ENCODE measurements at regions not wholly inside any gene's neighbourhood (a gene's known extent, or its start where the extent isn't known, plus 50 kb on each side); places are given as distances from the start of the nearest gene placed in this dataset.

- TF ChIP-seq, protein P1, sequence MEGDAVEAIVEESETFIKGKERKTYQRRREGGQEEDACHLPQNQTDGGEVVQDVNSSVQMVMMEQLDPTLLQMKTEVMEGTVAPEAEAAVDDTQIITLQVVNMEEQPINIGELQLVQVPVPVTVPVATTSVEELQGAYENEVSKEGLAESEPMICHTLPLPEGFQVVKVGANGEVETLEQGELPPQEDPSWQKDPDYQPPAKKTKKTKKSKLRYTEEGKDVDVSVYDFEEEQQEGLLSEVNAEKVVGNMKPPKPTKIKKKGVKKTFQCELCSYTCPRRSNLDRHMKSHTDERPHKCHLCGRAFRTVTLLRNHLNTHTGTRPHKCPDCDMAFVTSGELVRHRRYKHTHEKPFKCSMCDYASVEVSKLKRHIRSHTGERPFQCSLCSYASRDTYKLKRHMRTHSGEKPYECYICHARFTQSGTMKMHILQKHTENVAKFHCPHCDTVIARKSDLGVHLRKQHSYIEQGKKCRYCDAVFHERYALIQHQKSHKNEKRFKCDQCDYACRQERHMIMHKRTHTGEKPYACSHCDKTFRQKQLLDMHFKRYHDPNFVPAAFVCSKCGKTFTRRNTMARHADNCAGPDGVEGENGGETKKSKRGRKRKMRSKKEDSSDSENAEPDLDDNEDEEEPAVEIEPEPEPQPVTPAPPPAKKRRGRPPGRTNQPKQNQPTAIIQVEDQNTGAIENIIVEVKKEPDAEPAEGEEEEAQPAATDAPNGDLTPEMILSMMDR (conservative IDR thresholded peaks at IDR 0.05 in 1 of 2, IDR thresholded peaks at IDR 0.05 in 1 of 2; ENCODE audit: low read depth in 1 of 2, low read length in 2 of 2), result no peak
- no peak for TF ChIP-seq EZH2 (IDR thresholded peaks at IDR 0.05; ENCODE audit: low read length, missing control alignments)
Observed at GRCh38 chr22:19645905-19646304, 68.4 kb upstream of the SEPTIN5 start.

Measured in fibroblast of lung (primary cell).